Myocyte (in vitro differentiated cells): ENCODE measurements at regions not wholly inside any gene's neighbourhood (a gene's known extent, or its start where the extent isn't known, plus 50 kb on each side); places are given as distances from the start of the nearest gene placed in this dataset.
A peak's percentile ranks its signal among the peaks of the same experiment; 100 is the strongest.
"Not testable (repeated sequence)": the region's sequence is repeated elsewhere in the genome, so short reads cannot be mapped to it uniquely, and the experiment has no call there.

Source experiments
- DNase-seq: peaks from one replicate; pipeline ENCODE4 v3.0.0-alpha.2; 2012; ENCODE audit warnings: low read depth

DNA sequence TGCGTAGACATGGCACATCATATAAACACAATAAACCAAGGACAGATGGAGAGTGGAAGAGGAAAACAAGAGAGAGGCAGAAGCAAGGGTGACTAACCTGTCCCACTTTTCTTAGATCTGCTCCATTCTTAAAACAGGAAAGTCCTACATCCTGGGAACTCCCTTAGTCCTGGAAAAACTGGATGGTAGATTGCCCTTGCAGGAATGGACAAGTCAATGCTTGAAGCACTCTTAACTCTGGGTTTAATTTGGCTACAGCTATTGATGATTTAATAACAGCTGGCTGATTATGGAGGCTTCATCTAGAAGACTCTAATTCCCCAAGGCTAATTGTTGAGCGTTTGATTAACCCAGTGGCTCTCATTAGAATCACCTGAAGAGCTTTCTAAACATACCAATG, 258.8 kb downstream of the MIAT start:
- no peak for DNase-seq

DNA sequence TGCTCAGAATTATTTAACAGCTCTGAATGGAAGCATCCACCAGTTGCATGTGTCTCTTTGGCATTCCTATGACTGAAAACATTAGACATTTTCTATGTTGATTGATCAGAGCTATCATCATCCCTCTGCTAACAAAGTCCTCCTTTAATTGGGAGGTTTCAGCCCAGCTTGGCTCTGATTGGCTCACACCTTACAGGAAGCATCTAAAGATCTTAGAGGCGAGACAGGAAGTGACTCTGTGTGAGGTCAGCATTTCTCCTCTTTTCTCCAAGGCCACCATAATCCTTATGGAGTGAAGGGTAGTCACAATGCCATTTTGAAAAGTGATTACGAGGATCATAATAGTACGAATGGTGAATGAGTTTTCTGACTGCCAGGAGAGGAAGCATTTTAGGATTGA, 260.8 kb downstream of the MIAT start:
- DNase-seq: no peak

DNA sequence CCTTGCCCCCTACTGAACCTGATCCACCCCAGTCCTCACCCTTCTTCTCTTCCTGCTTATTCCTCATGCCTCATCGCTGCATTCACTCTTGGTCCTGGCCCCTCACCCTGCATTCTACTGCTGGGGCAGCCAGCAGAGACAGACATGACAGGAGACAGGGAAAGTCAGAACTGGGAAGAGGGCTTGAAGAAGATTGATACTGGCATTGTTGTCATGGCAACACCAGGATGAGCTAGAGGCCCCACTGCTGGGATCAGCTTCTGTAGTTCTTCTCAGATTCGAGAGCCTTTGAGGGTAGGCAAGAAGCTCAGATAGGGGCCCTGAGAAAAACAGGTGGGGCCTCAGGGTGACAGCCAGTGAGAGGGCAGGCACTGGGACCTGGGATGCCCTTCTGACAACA, 264.3 kb downstream of the MIAT start:
- DNase-seq: no peak

DNA sequence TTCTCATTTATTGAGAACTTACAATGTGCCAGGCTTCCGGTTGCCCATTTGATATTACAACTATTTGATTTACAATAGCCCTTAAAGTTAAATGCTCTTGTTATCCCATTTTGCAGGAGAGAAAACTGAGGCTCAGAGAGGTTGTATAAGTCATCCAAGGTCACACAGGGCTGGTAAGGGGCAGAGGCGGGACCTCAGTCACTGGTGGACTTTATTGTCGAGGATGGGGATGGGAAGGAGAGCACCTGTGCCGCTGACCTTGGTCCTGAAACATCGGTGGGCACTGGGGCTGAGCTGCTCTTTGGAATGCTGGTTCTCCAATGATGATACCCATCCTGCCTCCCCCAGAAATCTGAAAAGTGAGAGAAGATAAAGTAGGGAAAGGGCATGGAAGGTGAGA, 265.4 kb downstream of the MIAT start:
- DNase-seq: peak; percentile 6

DNA sequence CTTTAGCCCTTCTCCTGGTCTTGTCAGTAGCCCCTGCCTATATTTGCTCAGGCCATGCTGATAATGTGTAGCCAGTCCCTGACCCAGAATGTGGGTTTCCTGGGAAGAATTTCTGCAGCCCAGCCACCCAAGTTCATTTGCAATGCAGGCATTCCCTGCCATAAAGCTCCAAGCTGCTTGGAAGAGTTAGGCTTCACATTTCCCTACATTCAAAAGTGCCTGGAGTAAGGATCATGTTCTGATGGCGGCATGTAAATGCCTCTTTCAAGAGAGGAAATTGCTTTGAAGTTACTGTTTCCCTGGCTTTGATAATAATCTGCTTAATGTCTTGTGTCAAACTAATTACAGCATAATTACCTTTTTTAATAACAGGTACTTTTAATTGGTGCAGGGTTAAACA, 266.1 kb downstream of the MIAT start:
- no peak for DNase-seq

DNA sequence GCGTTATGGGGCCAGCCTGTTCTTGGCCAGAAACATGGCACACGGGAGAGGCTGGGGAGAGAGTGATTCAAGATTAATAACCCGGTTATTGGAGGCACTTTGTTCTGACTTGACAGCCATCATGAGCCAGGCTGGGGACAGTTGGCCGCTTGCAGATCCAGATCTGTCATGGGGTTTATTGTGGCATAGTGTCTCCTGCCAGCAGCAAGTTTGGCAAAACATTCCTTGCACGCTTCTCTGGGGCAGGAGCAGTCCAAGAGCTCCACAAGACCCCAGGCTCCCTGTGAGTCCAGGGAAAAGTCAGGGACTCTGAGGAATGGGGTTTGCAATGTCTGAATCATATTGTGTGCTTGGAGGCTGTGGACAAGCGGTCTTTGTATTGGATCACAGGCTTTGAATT, 270.4 kb downstream of the MIAT start:
- DNase-seq: no peak

DNA sequence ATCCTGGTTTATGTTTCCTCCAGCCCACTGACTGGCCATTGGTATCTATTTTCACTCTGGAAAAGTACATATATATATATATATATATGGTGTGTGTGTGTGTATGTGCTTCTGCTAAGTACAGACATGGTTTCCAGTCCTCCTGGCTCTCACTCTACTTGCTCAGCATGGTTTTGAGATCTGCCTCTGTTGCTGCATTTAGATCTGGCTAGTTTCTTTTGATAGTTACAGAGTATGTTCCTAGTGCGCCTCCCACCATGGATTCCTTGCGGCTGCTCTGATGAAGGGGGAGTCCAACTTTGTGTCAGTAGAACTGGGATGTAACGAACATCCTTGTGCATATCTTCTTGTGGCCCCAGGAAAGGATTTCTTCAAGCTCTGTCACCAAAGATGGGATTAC, 274.1 kb downstream of the MIAT start:
- no peak for DNase-seq

DNA sequence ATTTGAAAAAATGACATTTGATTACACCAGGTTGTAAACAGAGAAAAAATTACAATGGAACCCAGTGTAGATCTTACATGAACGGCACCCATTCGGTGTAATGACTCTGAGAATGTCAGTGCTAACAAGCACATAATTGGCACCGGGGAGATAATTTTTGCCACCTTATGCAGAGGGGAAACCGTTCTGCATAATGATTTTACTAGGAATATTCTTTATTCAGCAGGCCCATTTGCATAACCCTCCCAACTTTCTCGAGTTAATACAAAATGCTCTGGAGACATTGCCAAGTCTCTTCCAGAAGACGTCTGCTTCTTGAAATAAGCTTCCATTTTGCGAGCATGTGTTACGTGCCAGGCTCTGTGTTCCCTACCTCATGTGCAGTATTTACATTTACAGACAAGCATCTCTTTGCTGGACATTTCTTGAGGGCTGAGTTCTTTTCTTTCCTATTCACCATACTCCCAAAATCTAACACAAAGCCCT, 275.8 kb downstream of the MIAT start:
- DNase-seq: no peak

DNA sequence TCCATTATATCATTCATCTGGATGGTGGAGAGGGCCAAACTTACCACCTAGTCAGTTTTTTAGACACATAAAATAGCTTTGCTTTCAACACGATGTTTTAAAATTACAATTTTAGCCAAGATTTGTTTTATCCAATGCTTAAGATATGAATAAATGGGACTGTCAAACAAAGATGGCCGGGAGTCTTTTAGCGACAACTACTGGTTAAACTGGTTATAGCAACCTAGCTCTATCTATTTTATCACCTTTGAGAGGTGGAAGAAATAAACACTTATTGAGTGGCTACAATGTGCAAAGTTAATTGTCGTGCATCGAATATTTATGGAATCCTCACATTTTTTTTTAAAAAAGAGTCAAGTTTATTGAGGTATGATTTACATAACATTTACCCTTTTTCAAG, 279.8 kb downstream of the MIAT start:
- no peak for DNase-seq

DNA sequence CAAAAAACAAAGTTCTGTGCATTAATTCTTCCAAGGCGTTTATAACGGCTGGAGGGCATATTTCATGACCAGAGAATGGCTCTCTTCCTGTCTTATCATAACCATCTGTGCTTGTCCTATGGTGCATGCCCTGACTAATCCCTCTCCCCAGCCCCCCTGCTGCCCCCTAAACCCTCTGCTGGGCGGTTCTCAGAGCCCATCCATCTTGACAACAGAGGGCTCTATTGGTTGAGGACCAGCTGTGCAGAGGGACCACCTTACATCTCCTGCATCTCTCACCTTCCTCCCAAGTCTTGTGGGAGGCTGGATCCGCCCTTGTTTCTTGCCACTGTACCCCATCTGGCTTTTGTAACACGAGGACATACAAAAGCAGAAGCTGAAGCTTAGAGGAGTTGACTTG, 282.1 kb downstream of the MIAT start:
- DNase-seq: no peak

DNA sequence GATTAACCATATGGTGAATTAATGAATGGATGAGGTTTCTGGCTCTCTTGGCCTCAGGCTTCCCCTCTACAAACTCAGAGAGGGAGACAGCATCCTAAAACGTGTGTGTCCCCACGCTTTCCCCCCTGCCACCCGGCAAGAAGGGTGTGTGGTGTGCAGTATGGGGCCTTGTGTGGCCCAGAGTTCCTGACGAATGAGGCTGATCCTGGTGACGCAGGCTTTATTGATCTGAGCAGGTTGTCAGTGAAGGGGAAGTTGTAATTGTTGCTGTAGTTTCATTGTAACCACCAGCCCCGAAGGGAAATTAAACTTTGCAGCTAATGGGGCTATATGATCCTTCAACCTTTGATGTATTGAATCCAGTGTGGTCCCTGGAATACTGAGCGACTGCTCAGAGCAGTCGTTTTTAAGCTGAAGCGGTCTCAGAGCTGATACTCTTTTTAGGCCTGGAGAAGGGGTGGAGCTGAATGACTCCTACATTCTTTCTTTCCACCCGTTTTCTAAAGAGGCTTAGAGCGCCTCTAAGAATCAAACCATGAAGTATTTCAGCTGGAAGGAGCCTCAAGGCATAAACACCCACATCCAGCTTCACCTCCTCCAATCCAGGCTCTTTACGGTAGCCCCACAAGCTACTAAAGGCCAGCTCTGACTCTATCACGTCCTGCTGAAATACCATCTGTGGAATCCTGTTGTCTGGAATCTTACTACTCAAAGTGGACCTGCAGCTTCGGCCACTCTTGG, 284.7 kb downstream of the MIAT start:
- DNase-seq: no peak

DNA sequence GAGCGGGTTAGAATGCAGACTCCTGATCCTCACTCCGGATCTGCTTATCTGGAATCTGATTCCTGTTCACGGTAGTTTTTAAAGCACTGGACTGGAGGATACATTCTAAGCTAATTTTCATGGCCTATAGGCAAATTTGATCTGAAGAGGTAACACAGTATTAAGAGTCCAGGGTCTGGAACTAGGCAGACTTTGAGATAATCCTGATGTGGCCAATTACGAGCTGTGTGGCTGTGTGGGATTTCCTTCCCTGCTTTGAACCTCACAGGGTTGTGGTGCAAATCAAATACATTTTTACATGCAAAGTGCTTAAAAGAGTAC, 285.2 kb downstream of the MIAT start:
- no peak for DNase-seq

DNA sequence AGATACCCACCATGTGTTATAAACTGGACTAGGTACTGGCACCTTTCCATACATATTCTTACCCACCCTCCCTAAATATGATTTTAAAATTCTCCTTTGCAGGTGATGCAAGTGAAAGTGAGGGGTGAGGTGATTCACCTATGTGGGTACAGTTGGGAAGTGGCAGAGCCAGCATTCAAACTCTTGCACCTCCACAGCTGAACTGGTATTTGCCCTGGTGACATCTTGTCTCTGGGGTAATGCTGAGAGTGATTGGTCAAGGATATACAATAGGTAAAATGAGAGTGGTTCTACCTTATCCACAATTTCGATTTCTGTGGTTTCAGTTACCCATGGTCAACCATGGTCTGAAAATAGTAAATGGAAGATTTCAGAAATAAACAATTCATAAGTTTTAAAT, 288.2 kb downstream of the MIAT start:
- no peak for DNase-seq

DNA sequence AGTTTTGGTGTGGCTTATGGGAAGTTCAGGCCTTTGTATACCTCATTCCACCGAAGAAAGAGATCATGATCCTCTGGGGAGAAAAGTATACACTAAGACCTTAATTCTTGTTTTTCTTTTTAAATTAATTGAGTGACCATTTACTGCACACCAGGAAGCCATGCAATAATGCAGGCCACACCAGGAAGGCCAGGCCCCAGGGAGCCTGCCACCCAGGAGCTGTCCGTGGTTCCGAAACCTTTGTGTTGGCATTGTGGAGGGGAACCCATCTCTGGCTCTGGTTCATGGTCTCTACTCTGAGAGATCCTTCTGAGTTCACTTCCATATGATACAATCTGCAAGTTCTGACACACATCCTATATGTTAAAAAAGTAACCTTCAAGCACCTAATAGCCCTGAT, 291.8 kb downstream of the MIAT start:
- peak; percentile 64 for DNase-seq

DNA sequence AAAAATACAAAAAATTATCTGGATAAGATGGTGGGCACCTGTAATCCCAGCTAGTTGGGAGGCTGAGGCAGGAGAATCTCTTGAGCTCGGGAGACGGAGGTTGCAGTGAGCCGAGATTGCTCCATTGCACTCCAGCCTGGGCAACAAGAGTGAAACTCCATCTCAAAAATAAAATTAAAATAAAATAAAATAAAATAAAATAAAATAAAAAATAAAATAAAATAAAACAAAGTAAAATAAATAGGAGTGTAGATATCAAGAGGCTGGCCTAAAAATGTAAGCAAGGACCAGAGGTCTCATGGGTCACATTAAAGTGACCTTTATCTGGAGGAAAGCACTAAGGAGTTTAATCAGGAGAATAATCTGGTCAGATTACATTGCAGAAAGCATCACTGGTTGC, 293.8 kb downstream of the MIAT start:
- DNase-seq: not testable (repeated sequence)

DNA sequence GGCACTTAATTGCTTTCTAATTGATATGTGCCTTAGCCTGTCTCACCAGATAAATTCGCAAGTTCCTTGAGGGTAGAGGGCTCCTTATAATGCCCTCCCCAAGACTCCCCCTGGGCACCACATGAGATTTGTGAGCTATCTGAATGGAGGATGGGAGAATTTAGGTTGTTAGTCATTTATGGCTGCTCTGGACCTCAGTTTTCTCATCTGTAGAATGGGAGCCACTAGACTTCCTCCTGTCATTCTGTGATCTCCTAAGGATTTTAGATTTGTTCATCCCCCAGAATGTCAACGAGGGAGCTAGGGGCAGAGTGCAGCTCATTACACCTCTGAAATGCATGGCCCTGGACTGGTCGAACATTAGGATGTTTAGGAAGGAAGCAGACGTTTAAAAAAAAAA, 294.6 kb downstream of the MIAT start:
- DNase-seq: no peak

DNA sequence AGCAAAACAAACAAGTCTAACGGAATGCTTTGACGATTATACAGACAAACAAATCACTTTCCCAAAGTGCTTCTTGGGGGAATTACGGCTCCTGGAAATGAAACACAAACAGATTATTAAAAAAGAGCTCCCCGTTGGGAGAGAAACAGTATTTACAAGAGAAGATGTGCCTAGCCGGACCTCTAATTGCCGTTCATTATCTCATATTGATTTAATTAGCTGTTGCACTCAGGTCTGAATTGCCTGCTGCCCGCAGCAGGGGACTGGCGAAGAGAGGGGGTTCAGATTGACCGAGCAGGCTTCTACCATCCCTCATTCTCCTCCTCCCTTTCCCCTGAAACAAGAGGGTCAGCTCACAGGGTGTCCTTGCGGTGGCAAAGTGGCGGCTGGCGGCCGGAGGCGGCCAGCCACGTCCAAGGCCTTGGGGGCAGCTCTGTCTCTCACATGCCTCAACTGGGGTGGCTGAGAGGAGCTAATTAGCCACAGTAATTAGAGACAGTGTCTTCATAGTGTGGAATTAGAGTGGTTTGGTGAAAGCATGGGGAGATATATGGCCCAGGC, 295.1 kb downstream of the MIAT start:
- DNase-seq: no peak

DNA sequence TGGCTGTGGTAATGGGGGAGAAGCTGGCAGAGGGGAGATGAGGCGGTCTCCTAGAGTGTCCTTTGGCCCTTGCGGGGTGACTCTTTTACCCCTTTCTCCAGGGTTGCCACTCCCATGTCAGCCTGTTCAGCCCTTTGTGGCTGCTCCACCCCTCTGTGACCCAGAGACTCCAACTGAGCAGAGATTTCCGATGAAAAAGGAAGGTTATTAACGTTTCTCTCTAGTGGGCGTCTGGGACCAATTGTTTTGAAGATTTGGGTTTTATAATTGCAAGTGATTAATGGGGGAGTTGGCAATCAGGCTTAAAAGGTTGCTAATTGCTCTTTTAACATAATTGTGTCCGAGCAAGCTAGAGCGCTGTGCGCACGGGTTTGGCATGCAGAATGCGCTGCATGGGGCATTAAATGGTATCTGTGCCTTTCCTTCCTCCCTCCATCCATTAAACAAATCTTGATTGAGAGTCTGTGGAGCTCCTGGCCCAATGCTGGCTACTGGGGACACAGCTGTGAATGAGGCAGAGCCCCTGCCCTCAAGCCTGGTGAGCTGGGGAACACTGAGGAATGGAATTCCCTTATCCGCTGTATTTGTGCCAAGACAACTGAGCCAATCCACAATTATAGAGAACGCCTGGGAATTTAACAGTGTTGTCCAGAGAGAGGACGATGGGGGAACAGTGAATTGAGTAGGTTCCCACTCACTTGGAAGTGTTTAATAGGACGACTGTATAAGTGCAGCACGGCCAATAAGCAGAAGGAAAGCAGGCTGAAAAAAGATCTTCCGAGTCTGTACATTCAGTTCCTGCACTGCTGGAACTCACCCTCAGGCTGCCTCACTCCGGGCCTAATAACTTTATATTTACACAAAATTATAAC, 295.9 kb downstream of the MIAT start:
- DNase-seq: no peak

DNA sequence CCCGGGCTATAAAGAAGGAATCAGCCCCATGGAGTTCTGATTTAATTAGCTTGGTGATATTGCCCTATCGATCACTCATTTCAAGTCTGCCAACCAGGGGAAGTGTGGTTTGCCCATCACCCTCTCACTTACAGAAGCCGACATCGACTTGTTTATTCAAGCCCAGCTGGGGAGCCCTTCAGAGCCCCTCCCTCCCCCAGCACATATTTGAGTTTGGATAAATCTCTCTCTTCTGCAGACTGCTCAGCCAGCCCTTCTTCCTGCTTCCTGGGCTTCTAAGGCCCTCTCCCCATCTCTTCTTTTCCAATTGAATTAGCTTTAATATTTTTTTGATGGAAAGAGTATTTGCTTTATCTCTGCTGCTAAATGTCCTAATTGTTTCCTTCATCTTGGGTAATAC, 299.0 kb downstream of the MIAT start:
- DNase-seq: no peak

DNA sequence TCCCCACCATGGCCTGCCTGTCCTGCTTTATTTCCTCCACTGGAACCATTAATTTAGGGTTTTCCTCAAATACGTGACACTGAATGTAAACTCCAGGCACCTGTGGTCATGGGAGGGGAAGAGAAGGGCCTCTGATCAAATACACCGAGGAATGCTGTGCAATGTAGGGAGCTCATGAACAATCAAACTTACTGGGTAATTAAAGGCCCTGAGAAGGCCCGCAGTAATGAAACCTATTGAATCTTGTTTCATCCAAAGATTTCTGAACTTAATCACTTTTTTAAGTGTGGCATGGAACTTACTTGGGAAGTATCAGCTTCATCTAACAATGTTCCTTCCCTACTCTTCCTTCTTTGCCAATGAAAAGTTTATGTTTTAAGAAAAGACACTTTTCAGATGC, 299.8 kb downstream of the MIAT start:
- DNase-seq: no peak

DNA sequence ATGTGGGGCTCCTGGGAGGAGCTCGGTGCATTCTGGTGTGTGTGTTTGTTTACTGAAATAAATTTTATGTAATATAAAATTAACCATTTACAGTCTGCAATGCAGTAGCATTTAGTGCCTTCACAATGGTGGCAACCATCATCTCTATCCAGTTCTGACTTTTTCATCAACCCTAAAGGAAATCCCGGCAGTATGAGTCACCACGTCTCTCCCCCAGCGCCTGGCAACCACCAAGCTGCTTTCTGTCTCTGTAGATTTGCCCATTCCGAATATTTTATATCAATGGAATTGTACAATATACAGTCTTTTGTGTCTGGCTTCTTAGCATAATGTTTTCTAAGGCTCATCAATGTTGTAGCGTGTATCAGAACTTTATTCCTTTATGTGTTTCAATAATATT, 300.5 kb downstream of the MIAT start:
- DNase-seq: no peak

DNA sequence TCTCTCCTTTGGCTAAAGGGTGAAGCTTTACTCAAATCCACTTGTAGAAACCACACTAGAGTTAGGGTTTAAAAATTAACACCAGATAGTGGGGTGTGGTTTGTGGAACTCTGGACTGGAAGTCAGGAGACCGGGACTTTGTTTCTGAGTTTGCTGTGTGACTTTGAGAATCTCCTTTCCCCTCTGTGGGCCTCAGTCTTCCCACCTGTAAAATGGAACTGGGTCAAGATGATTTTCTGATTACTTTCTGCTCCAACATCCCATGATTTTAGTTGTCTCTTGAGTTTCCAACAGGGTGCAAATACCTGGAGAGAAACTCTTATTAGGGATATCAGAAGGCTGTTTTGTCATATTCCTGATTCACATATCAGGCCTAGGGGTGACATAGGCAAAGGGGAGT, 301.0 kb downstream of the MIAT start:
- no peak for DNase-seq

DNA sequence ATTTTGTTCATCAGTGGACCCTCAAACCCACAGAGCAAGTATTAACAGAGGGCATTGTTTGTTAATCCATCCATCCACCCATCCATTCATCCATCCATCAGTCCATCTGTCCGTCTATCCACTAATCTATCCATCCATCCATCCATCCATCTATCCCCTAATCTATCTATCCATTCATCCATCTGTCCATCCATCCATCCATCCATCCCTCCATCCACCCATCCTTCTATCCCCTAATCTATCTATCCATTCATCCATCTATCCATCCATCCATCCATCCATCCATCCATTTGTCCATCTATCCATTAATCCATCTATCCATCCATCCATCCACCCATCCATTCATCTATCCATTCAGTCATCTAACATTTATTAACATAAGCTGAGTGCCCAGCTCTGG, 307.3 kb downstream of the MIAT start:
- DNase-seq: no peak
